ENCODE measurements at regions not wholly inside any gene's neighbourhood (a gene's known extent, or its start where the extent isn't known, plus 50 kb on each side); places are given as distances from the start of the nearest gene placed in this dataset.
"Not testable (repeated sequence)": the region's sequence is repeated elsewhere in the genome, so short reads cannot be mapped to it uniquely, and the experiment has no call there.

DNA sequence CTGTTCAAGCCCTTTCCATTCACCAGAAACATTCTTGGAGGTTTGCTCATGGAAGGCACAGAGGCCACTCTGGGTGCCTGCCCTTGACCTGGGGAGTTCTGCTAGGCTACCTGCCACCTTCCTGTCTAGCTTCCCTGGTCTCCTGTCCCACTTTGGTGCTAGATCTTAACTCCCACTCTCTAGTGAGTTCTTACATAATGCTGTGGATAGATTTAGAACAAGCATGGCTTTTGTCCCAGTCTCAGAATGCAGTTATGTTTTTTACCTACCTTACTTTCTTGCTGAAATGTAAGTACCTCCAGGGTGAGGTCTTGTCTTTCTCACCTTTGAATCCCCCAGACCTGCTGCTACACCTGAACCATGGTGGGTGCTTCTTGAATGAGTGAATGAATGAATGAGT, 1252.3 kb downstream of the TYW1 start:
- Histone ChIP-seq H3K4me1 (no peaks in the 10 kb centered on the region), H3K9me3 (no peaks in the 10 kb centered on the region), H3K36me3 (no peaks in the 10 kb centered on the region), H3K27me3 (no peaks in the 10 kb centered on the region), H3K4me3 (no peak overlapping the region), H3K27ac (no peak overlapping the region)
- TF ChIP-seq, protein P1, sequence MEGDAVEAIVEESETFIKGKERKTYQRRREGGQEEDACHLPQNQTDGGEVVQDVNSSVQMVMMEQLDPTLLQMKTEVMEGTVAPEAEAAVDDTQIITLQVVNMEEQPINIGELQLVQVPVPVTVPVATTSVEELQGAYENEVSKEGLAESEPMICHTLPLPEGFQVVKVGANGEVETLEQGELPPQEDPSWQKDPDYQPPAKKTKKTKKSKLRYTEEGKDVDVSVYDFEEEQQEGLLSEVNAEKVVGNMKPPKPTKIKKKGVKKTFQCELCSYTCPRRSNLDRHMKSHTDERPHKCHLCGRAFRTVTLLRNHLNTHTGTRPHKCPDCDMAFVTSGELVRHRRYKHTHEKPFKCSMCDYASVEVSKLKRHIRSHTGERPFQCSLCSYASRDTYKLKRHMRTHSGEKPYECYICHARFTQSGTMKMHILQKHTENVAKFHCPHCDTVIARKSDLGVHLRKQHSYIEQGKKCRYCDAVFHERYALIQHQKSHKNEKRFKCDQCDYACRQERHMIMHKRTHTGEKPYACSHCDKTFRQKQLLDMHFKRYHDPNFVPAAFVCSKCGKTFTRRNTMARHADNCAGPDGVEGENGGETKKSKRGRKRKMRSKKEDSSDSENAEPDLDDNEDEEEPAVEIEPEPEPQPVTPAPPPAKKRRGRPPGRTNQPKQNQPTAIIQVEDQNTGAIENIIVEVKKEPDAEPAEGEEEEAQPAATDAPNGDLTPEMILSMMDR (IDR thresholded peaks at IDR 0.05): no peak
- no peak for DNase-seq (ENCODE audit: low spot score)

DNA sequence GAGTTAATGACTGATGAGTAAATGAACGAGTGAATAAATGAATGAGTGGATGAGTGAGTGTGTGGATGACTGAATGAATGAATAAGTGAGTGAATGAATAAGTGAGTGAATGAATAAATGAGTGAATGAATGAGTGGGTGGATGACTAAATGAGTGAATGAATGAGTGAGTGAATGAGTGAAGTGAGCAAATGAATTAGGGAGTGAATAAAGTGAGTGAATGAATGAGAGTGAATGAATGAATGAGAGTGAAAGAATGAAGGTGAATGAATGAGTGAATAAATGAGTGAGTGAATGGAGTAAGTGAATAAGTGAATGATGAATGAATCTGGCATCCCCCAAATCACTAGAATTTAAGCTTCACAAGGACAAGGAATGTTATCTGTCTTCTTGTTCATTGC, 1253.0 kb downstream of the TYW1 start:
- no peaks in the 10 kb centered on the region for H3K4me1 ChIP-seq
- DNase-seq (ENCODE audit: low spot score): no peak
- TF ChIP-seq, protein P1 (IDR thresholded peaks at IDR 0.05): no peak
- H3K4me3 ChIP-seq: no peak overlapping the region
- H3K9me3 ChIP-seq: no peaks in the 10 kb centered on the region
- no peak overlapping the region for H3K27ac ChIP-seq
- H3K27me3 ChIP-seq: no peaks in the 10 kb centered on the region
- no peaks in the 10 kb centered on the region for H3K36me3 ChIP-seq

DNA sequence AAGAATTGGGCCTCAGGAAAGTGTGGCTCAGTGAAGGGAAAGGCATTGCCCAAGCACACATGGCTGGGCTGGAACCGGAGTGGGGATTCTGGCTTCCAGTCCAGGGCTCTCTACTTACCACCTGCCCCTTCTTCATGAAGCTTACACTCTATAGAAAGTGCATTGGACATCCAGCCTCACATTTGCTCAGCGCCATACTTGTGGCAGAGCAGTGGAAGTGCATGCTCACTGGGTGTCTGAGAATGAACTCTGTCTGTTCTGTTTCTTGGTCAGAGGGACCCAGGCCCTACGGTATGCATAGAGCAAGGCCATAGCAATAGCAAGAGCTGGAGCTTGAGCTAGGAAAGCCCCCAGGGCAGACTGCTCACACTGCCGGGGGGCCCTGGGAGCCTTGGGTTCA, 1253.5 kb downstream of the TYW1 start:
- TF ChIP-seq, protein P1 (IDR thresholded peaks at IDR 0.05): no peak
- H3K27me3 ChIP-seq: no peaks in the 10 kb centered on the region
- no peak overlapping the region for H3K4me3 ChIP-seq
- DNase-seq (ENCODE audit: low spot score): no peak
- no peak overlapping the region for H3K27ac ChIP-seq
- H3K9me3 ChIP-seq: no peaks in the 10 kb centered on the region
- no peaks in the 10 kb centered on the region for H3K4me1 ChIP-seq
- no peaks in the 10 kb centered on the region for H3K36me3 ChIP-seq

DNA sequence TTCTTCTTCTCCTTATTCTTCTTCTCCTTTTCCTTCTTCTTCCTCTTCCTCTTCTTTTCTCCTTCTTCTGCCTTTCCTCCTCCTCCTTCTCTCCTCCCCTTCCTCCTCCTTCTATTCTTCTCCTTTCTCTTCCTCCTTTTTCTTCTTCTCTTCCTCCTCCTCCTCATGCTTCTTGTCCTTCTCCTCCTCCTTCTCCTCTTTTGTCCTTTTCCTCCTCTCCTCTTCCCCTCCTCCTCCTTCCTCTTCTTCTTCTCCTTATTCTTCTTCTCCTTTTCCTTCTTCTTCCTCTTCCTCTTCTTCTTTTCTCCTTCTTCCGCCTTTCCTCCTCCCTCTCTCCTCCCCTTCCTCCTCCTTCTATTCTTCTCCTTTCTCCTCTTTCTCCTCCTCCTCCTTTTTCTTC, 1258.2 kb downstream of the TYW1 start:
- H3K36me3 ChIP-seq: not testable (repeated sequence)

DNA sequence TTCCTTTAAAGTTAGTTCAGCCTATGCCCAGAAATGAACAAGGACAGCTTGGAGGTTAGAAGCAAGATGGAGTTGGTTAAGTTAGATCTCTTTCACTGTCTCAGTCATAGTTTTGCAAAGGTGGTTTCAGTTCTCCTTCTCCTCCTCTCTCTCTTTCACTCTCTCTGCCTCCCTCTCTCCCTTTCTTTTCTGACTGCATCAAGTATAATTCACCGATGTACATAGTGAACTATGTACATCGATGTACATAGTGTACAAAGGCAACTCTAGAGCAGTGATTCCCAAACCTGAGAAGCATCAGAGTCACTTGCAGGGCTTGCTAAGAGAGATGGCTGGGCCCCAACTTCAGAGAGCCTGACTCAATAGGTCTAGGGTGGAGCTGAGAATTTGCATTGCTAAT, 1259.7 kb downstream of the TYW1 start:
- Histone ChIP-seq H3K4me1 (no peaks in the 10 kb centered on the region), H3K36me3 (no peaks in the 10 kb centered on the region), H3K4me3 (no peak overlapping the region), H3K27me3 (no peaks in the 10 kb centered on the region), H3K9me3 (no peaks in the 10 kb centered on the region), H3K27ac (no peak overlapping the region)
- DNase-seq (ENCODE audit: low spot score): no peak
- TF ChIP-seq, protein P1 (IDR thresholded peaks at IDR 0.05): no peak

More for the DNA sequence above, 1258.2 kb downstream of the TYW1 start:
- H3K4me1 ChIP-seq; H3K9me3 ChIP-seq; H3K27ac ChIP-seq; H3K27me3 ChIP-seq; H3K4me3 ChIP-seq; DNase-seq (ENCODE audit: low spot score): not testable (repeated sequence)

DNA sequence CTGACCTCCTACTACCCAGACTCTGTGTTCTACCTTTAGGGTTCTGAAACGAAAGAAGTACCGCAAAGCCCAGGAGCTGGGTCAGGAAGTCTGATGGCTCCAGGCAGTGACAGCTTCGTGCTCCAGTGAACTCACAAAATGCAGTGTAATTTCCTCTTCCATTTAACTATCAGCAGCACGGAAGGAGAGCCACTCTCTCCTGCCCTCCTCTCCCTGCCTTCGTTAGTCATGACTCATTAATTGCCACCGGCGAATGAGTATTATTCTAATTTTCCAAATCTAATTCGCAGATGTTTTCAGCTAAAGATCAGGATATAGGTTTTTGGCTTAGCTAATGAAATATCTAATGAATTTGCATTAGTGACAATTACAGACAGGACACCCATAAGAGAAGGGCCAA, 1262.0 kb downstream of the TYW1 start:
- Histone ChIP-seq H3K27ac (no peak overlapping the region), H3K36me3 (no peaks in the 10 kb centered on the region), H3K27me3 (no peaks in the 10 kb centered on the region), H3K4me1 (no peaks in the 10 kb centered on the region), H3K4me3 (no peak overlapping the region), H3K9me3 (no peaks in the 10 kb centered on the region)
- TF ChIP-seq, protein P1 (IDR thresholded peaks at IDR 0.05): no peak
- no peak for DNase-seq (ENCODE audit: low spot score)
